ENCODE measurements at regions not wholly inside any gene's neighbourhood (a gene's known extent, or its start where the extent isn't known, plus 50 kb on each side); places are given as distances from the start of the nearest gene placed in this dataset.

DNA sequence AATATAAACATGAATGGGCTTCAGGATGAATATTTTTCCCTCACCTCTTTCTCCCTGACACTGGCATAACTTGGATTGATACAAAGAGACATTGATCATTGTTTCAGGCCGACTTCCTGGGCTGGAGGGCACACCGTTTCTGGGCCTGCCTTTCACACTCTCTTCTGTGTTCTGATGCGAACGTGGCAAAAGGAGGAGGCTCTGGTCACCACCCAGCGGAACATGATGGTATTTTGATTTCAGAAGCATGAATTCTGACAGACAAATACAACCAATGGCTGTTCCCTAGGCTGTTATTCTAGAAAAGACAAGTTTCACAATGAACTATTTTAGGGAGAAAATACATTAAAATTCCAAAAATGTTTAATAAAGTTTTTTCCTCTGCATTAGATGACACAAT is 534.5 kb upstream of the MKI67 start:
- no peak overlapping the region for H3K4me3 ChIP-seq (ENCODE audit: low read depth, low read length)
- no peaks in the 10 kb centered on the region for H3K4me1 ChIP-seq (ENCODE audit: insufficient read depth)
- no peak overlapping the region for H3K27ac ChIP-seq (ENCODE audit: low read depth)
- no peaks in the 10 kb centered on the region for H3K36me3 ChIP-seq (ENCODE audit: insufficient read depth)
- DNase-seq (ENCODE audit: extremely low spot score): no peak
- 65% methylated on average over 5 of the region's 5 CpGs for WGBS

- Histone ChIP-seq H3K4me3 (ENCODE audit: low read depth, low read length) (no peak overlapping the region), H3K36me3 (ENCODE audit: insufficient read depth) (no peaks in the 10 kb centered on the region), H3K27ac (ENCODE audit: low read depth) (no peak overlapping the region), H3K4me1 (ENCODE audit: insufficient read depth) (no peaks in the 10 kb centered on the region)
- no peak for DNase-seq (ENCODE audit: extremely low spot score)
- WGBS: 92% methylated on average over 7 of the region's 7 CpGs
These were observed 535.4 kb upstream of the MKI67 start for GRCh38 chr10:128661404-128662197.

GRCh38 chr10:128662520-128662919 is 536.3 kb upstream of the MKI67 start:
- 64% methylated on average over 3 of the region's 3 CpGs for WGBS

DNA sequence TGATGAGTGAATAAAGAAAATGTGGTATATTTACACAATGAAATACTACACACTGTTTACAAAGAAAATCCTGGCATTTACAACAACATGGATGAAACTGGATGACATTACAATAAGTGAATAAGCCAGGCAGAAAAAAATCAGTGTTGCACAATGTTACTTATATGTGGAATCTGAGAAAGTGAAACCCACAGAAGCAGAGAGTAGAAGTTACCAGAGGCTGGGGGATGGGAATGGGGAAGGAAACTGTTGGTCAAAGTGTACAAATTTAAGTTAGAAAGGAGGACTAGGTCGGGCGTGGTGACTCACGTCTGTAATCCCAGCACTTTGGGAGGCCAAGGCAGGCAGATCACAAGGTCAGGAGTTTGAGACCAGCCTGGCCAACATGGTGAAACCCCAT is 538.5 kb upstream of the MKI67 start:
- 76% methylated on average over 3 of the region's 3 CpGs for WGBS
- Histone ChIP-seq H3K36me3 (ENCODE audit: insufficient read depth) (no peaks in the 10 kb centered on the region), H3K4me1 (ENCODE audit: insufficient read depth) (no peaks in the 10 kb centered on the region), H3K4me3 (ENCODE audit: low read depth, low read length) (no peak overlapping the region), H3K27ac (ENCODE audit: low read depth) (no peak overlapping the region)
- DNase-seq (ENCODE audit: extremely low spot score): no peak

More at GRCh38 chr10:128662520-128662919, 536.3 kb upstream of the MKI67 start:
- Histone ChIP-seq H3K4me1 (ENCODE audit: insufficient read depth) (no peaks in the 10 kb centered on the region), H3K4me3 (ENCODE audit: low read depth, low read length) (no peak overlapping the region), H3K36me3 (ENCODE audit: insufficient read depth) (no peaks in the 10 kb centered on the region), H3K27ac (ENCODE audit: low read depth) (no peak overlapping the region)
- no peak for DNase-seq (ENCODE audit: extremely low spot score)

DNA sequence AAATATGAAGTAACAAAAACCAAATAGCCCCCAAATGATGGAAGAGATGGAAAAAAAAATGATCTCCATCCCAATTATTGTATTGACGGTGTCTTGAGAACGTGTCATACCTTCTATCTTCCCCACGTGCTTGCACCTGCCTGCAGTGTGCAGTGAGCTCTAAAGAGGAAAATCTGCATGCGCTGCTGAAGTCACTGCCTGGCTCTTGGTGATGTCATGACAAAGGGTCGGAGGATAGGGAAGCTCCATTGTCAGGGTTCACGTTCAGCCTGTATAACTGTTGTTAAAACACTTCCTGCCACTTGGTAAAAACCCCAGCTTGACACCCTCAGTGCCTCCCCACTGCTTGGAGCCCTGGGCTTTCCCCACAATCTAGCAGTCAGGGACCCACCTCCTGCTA is 549.2 kb upstream of the MKI67 start:
- Histone ChIP-seq H3K4me3 (ENCODE audit: low read depth, low read length) (no peak overlapping the region), H3K36me3 (ENCODE audit: insufficient read depth) (no peaks in the 10 kb centered on the region), H3K4me1 (ENCODE audit: insufficient read depth) (no peaks in the 10 kb centered on the region), H3K27ac (ENCODE audit: low read depth) (no peak overlapping the region)
- WGBS: 78% methylated on average over 6 of the region's 6 CpGs
- no peak for DNase-seq (ENCODE audit: extremely low spot score)

- no peak for DNase-seq (ENCODE audit: extremely low spot score)
- no peaks in the 10 kb centered on the region for H3K4me1 ChIP-seq (ENCODE audit: insufficient read depth)
- H3K27ac ChIP-seq (ENCODE audit: low read depth): no peak overlapping the region
- H3K4me3 ChIP-seq (ENCODE audit: low read depth, low read length): no peak overlapping the region
- 79% methylated on average over 8 of the region's 8 CpGs for WGBS
- no peaks in the 10 kb centered on the region for H3K36me3 ChIP-seq (ENCODE audit: insufficient read depth)
These were observed 553.9 kb upstream of the MKI67 start for GRCh38 chr10:128680116-128680515.

DNA sequence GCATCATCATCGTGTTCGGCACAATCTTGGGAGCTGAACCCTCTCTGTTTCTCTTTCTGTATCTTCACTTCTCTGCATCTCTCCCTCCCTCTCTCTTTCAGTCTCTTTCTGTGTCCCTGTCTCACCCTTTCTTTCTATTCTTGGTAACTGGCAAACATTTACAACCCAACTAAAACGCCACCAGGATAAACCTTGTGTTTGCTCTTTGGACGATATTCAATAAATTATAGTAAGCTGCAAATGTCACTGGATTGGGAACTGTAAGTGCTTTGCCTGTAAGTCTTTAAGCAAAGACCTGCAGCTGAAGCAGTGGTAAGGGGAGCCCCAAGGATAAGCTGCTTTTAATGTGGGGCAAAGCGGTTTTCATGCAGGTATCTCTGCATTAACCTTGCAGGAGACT is 558.0 kb upstream of the MKI67 start:
- Histone ChIP-seq H3K4me3 (ENCODE audit: low read depth, low read length) (no peak overlapping the region), H3K4me1 (ENCODE audit: insufficient read depth) (no peaks in the 10 kb centered on the region), H3K36me3 (ENCODE audit: insufficient read depth) (no peaks in the 10 kb centered on the region), H3K27ac (ENCODE audit: low read depth) (no peak overlapping the region)
- DNase-seq (ENCODE audit: extremely low spot score): no peak
- WGBS: 31% methylated on average over 5 of the region's 5 CpGs

GRCh38 chr10:128686630-128687278 is 560.5 kb upstream of the MKI67 start:
- Histone ChIP-seq H3K4me3 (ENCODE audit: low read depth, low read length) (no peak overlapping the region), H3K27ac (ENCODE audit: low read depth) (no peak overlapping the region), H3K4me1 (ENCODE audit: insufficient read depth) (no peaks in the 10 kb centered on the region), H3K36me3 (ENCODE audit: insufficient read depth) (no peaks in the 10 kb centered on the region)
- DNase-seq (ENCODE audit: extremely low spot score): no peak
- WGBS: 78% methylated on average over 11 of the region's 11 CpGs

DNA sequence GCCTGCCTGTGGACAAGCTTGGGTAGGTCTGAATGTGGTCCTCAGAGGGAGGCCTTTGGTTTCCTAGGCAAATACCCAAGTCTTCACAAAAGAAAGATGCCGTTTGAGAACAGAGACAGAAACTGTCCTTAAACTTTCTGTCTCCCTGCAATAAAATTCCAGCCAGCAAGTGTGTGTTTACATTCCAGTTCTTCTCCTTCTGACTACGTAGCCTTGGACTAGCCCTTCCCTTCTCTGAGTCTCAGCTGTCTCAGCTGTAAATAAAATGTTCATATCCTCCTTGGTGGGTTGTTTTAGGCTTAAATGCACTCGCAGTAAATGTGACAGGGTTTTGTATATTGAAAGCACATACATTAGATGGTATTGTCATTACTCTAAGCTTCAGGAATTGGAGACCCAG is 561.2 kb upstream of the MKI67 start:
- DNase-seq (ENCODE audit: extremely low spot score): no peak
- no peak overlapping the region for H3K27ac ChIP-seq (ENCODE audit: low read depth)
- WGBS: 21% methylated on average over 3 of the region's 3 CpGs

DNA sequence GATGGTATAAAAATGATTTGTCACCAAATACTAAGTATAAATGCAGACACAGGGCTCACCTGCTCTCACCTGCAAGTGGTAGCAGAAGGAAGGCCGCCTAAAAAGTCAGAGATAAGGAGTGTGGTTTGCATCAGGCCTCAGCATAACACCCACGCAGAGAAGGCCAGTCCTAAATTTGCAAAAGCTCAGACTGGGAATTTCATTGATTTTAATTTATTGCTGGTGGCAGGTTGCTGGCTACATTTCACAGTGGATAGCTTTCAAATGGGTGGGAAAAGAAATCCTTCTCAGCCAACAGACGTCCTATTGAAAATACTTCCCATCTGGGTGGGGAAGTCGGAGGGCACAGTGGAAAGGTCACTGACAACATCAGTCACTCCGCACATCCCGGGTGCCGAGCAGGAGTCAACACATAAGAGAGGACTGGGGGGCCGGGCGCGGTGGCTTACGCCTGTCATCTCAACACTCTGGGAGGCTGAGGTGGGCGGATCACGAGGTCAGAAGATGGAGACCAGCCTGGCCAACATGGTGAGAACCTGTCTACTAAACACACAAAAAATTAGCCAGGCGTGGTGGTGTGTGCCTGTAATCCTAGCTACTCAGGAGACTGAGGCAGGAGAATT is 561.8 kb upstream of the MKI67 start:
- Histone ChIP-seq H3K27ac (ENCODE audit: low read depth) (no peak overlapping the region), H3K4me3 (ENCODE audit: low read depth, low read length) (no peak overlapping the region), H3K4me1 (ENCODE audit: insufficient read depth) (no peaks in the 10 kb centered on the region), H3K36me3 (ENCODE audit: insufficient read depth) (no peaks in the 10 kb centered on the region)
- 80% methylated on average over 14 of the region's 14 CpGs for WGBS
- DNase-seq (ENCODE audit: extremely low spot score): no peak

More for the DNA sequence above, 561.2 kb upstream of the MKI67 start:
- no peaks in the 10 kb centered on the region for H3K4me1 ChIP-seq (ENCODE audit: insufficient read depth)
- H3K4me3 ChIP-seq (ENCODE audit: low read depth, low read length): no peak overlapping the region
- no peaks in the 10 kb centered on the region for H3K36me3 ChIP-seq (ENCODE audit: insufficient read depth)

GRCh38 chr10:128689667-128690066 is 563.4 kb upstream of the MKI67 start:
- no peaks in the 10 kb centered on the region for H3K4me1 ChIP-seq (ENCODE audit: insufficient read depth)
- H3K36me3 ChIP-seq (ENCODE audit: insufficient read depth): no peaks in the 10 kb centered on the region
- DNase-seq (ENCODE audit: extremely low spot score): no peak
- H3K4me3 ChIP-seq (ENCODE audit: low read depth, low read length): no peak overlapping the region
- H3K27ac ChIP-seq (ENCODE audit: low read depth): no peak overlapping the region
- 92% methylated on average over 5 of the region's 5 CpGs for WGBS

DNA sequence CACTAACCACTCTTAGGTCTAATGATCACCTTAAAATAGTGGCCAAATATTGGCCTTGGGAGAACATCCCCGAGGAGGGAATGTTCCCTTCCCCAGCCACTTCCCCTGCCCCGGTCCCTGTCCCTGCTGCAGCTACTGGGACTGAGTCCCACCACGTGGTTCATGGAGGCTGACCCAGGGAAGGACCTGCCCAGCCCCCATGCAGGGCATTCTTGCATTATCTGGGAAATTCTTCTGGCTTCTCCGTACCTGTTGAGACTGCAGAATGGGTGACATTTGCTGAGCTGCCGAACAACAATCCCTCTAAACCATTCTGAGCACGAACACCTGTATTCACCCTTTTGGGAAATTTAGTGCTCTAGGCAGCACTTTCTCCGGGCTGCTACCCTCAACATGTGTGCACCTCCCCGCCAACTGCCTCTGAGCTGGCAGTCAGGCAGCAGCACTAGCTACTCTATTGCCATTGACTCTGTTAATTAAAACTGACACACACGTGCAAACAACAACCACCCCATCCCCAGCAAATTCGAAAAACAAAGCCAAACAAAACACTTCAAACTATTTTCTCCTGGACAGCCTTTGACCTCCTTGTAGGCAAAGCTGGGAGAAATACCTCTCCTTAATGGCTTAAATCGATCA is 567.4 kb upstream of the MKI67 start:
- 75% methylated on average over 11 of the region's 11 CpGs for WGBS
- Histone ChIP-seq H3K4me1 (ENCODE audit: insufficient read depth) (no peaks in the 10 kb centered on the region), H3K4me3 (ENCODE audit: low read depth, low read length) (no peak overlapping the region), H3K36me3 (ENCODE audit: insufficient read depth) (no peaks in the 10 kb centered on the region), H3K27ac (ENCODE audit: low read depth) (no peak overlapping the region)
- DNase-seq (ENCODE audit: extremely low spot score): no peak

DNA sequence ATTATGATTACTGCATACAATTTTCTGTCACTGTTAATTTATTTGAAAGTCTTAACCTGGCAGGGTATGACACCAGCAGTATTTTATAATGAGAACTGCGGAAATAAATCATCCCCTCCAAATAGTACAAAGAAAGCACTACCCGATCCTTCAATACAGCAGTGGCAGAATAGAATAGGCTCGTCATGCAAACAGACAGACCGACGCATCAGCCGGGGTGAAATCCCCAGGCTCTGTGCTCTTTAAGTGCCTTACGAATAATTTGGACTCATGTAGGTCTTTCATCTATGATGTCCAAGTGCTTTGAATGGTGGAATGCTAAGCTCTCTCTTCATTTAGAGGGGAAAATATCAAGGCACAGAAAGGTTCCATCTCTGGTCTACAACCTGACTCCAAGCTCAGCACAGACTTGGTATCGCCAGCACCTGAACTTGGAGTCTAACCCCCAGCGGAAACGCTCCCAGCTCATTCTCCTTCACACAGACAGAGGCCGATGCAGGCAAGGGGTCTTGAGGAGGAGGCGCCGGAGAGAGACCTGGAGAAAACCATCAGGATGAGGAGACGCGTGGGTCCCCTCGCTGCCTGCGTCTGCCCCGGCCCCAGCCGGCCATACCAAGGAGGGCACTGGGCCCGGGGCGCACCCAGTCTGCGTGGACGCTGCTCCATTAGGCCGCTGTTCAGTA is 568.1 kb upstream of the MKI67 start:
- H3K27ac ChIP-seq (ENCODE audit: low read depth): no peak overlapping the region
- H3K4me3 ChIP-seq (ENCODE audit: low read depth, low read length): no peak overlapping the region
- no peaks in the 10 kb centered on the region for H3K36me3 ChIP-seq (ENCODE audit: insufficient read depth)
- no peaks in the 10 kb centered on the region for H3K4me1 ChIP-seq (ENCODE audit: insufficient read depth)
- WGBS: 95% methylated on average over 24 of the region's 24 CpGs
- DNase-seq (ENCODE audit: extremely low spot score): no peak
